ENCODE measurements at regions not wholly inside any gene's neighbourhood (a gene's known extent, or its start where the extent isn't known, plus 50 kb on each side); places are given as distances from the start of the nearest gene placed in this dataset.

DNA sequence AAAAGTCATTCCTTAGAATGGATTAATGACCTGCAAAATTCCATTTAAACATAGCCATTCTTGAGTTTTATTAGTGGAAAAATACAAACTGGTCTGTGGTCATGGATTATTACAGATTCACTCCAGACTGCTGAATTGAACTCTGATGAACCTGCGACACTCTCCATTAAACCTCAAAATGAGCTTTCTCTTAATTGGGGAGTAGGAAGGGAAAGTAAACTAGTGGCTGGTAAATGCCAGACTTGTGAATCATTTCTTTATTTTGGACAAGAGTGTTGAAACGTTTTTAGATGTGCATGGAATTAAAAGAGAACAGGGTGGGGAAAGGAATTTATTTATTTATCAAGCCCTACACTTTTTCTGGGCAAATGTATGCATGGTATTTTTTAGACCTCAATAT lies 321.2 kb upstream of the FANCL start:
- H3K9me2 ChIP-seq (ENCODE audit: low read depth, low read length): no peaks in the 10 kb centered on the region

GRCh38 chr2:58560531-58560930 lies 319.4 kb upstream of the FANCL start:
- H4K20me1 ChIP-seq (ENCODE audit: insufficient read depth, low read length): no peaks in the 10 kb centered on the region
- H3K9me3 ChIP-seq (ENCODE audit: low read length): no peaks in the 10 kb centered on the region
- no peaks in the 10 kb centered on the region for H3K79me2 ChIP-seq (ENCODE audit: insufficient read depth, low read length)
- H3K27me3 ChIP-seq (ENCODE audit: insufficient read depth, low read length): no peaks in the 10 kb centered on the region
- no peaks in the 10 kb centered on the region for H3F3A ChIP-seq (ENCODE audit: insufficient read depth, low read length)
- H3K9me2 ChIP-seq (ENCODE audit: low read depth, low read length): no peaks in the 10 kb centered on the region
- no peak overlapping the region for H3K4me3 ChIP-seq (ENCODE audit: low read depth, low read length, poor library complexity, severe bottlenecking)
- H3K27ac ChIP-seq (ENCODE audit: low read depth, low read length, poor library complexity, severe bottlenecking): no peak overlapping the region
- H3K4me1 ChIP-seq (ENCODE audit: insufficient read depth, low read length, severe bottlenecking): no peaks in the 10 kb centered on the region
- no peaks in the 10 kb centered on the region for H3K36me3 ChIP-seq (ENCODE audit: insufficient read depth, low read length)
- no peak overlapping the region for H3K9ac ChIP-seq (ENCODE audit: low read length)
- H3K4me2 ChIP-seq (ENCODE audit: low read length): no peak overlapping the region
- no peak for TF ChIP-seq EZH2 (IDR thresholded peaks at IDR 0.05; ENCODE audit: borderline replicate concordance, low read length)
- TF ChIP-seq, protein P1, sequence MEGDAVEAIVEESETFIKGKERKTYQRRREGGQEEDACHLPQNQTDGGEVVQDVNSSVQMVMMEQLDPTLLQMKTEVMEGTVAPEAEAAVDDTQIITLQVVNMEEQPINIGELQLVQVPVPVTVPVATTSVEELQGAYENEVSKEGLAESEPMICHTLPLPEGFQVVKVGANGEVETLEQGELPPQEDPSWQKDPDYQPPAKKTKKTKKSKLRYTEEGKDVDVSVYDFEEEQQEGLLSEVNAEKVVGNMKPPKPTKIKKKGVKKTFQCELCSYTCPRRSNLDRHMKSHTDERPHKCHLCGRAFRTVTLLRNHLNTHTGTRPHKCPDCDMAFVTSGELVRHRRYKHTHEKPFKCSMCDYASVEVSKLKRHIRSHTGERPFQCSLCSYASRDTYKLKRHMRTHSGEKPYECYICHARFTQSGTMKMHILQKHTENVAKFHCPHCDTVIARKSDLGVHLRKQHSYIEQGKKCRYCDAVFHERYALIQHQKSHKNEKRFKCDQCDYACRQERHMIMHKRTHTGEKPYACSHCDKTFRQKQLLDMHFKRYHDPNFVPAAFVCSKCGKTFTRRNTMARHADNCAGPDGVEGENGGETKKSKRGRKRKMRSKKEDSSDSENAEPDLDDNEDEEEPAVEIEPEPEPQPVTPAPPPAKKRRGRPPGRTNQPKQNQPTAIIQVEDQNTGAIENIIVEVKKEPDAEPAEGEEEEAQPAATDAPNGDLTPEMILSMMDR (IDR thresholded peaks at IDR 0.05; ENCODE audit: low read length): no peak
- H2AFZ ChIP-seq (ENCODE audit: low read length): no peak overlapping the region

More for the DNA sequence above, 321.2 kb upstream of the FANCL start:
- Histone ChIP-seq H3K36me3 (ENCODE audit: insufficient read depth, low read length) (no peaks in the 10 kb centered on the region), H3K9ac (ENCODE audit: low read length) (no peak overlapping the region), H3K27me3 (ENCODE audit: insufficient read depth, low read length) (no peaks in the 10 kb centered on the region), H3K4me3 (ENCODE audit: low read depth, low read length, poor library complexity, severe bottlenecking) (no peak overlapping the region), H3K79me2 (ENCODE audit: insufficient read depth, low read length) (no peaks in the 10 kb centered on the region), H2AFZ (ENCODE audit: low read length) (no peak overlapping the region), H4K20me1 (ENCODE audit: insufficient read depth, low read length) (no peaks in the 10 kb centered on the region), H3K27ac (ENCODE audit: low read depth, low read length, poor library complexity, severe bottlenecking) (no peak overlapping the region), H3K4me2 (ENCODE audit: low read length) (no peak overlapping the region), H3K9me3 (ENCODE audit: low read length) (no peaks in the 10 kb centered on the region), H3F3A (ENCODE audit: insufficient read depth, low read length) (no peaks in the 10 kb centered on the region), H3K4me1 (ENCODE audit: insufficient read depth, low read length, severe bottlenecking) (no peaks in the 10 kb centered on the region)
- no peak for TF ChIP-seq EZH2 (IDR thresholded peaks at IDR 0.05; ENCODE audit: borderline replicate concordance, low read length)
- TF ChIP-seq, protein P1 (IDR thresholded peaks at IDR 0.05; ENCODE audit: low read length): no peak

- no peaks in the 10 kb centered on the region for H3K79me2 ChIP-seq (ENCODE audit: insufficient read depth, low read length)
- H3K9ac ChIP-seq (ENCODE audit: low read length): no peak overlapping the region
- H3K27me3 ChIP-seq (ENCODE audit: insufficient read depth, low read length): no peaks in the 10 kb centered on the region
- H3K27ac ChIP-seq (ENCODE audit: low read depth, low read length, poor library complexity, severe bottlenecking): no peak overlapping the region
- no peak overlapping the region for H2AFZ ChIP-seq (ENCODE audit: low read length)
- no peak overlapping the region for H3K4me2 ChIP-seq (ENCODE audit: low read length)
- no peaks in the 10 kb centered on the region for H4K20me1 ChIP-seq (ENCODE audit: insufficient read depth, low read length)
- no peaks in the 10 kb centered on the region for H3K9me3 ChIP-seq (ENCODE audit: low read length)
- H3K4me1 ChIP-seq (ENCODE audit: insufficient read depth, low read length, severe bottlenecking): no peaks in the 10 kb centered on the region
- no peaks in the 10 kb centered on the region for H3K9me2 ChIP-seq (ENCODE audit: low read depth, low read length)
- no peaks in the 10 kb centered on the region for H3F3A ChIP-seq (ENCODE audit: insufficient read depth, low read length)
- no peaks in the 10 kb centered on the region for H3K36me3 ChIP-seq (ENCODE audit: insufficient read depth, low read length)
- TF ChIP-seq, protein P1 (IDR thresholded peaks at IDR 0.05; ENCODE audit: low read length): no peak
- no peak for TF ChIP-seq EZH2 (IDR thresholded peaks at IDR 0.05; ENCODE audit: borderline replicate concordance, low read length)
- no peak overlapping the region for H3K4me3 ChIP-seq (ENCODE audit: low read depth, low read length, poor library complexity, severe bottlenecking)
These were observed 317.8 kb upstream of the FANCL start for GRCh38 chr2:58558881-58559280.

All from OCI-LY1 (cell line).